GM19238 (cell line): ENCODE measurements at regions not wholly inside any gene's neighbourhood (a gene's known extent, or its start where the extent isn't known, plus 50 kb on each side); places are given as distances from the start of the nearest gene placed in this dataset.

ENCODE experiments used
- DNase-seq: peaks from one replicate; pipeline ENCODE4 v3.0.0; 2011; ENCODE audit warnings: low spot score; ENCODE audit not compliant: insufficient read length

GRCh38 chr4:122038896-122039295 lies 87.0 kb upstream of the TRPC3 start:
- DNase-seq: no peak

- no peak for DNase-seq
These were observed 82.8 kb upstream of the TRPC3 start for GRCh38 chr4:122034619-122035018.

GRCh38 chr4:122027203-122027602 lies 75.3 kb upstream of the TRPC3 start:
- no peak for DNase-seq

- DNase-seq: no peak
These were observed 65.4 kb upstream of the TRPC3 start for GRCh38 chr4:122017296-122017695.

DNA sequence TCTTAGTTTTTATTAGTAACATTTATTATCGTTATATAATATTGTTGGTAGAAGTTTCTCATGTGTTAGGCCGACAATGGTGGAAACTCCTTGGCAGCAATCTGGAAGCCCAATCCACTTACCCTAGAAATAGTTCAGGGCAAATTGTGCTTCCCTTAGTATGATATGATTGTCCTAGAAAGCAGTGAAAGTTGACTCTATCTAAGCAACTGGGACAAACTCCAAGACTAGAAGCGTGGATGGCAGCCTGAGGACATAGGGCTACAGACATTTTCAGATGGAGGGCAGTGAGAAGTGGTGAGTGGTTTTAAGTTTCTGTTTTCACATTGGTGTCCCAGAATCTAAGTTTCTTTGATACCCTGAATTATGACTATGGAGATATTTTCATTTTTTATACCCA lies 63.3 kb upstream of the TRPC3 start:
- DNase-seq: no peak

GRCh38 chr4:122012735-122013134 lies 60.9 kb upstream of the TRPC3 start:
- DNase-seq: no peak

- DNase-seq: no peak
These were observed 58.8 kb upstream of the TRPC3 start for GRCh38 chr4:122010610-122011009.

DNA sequence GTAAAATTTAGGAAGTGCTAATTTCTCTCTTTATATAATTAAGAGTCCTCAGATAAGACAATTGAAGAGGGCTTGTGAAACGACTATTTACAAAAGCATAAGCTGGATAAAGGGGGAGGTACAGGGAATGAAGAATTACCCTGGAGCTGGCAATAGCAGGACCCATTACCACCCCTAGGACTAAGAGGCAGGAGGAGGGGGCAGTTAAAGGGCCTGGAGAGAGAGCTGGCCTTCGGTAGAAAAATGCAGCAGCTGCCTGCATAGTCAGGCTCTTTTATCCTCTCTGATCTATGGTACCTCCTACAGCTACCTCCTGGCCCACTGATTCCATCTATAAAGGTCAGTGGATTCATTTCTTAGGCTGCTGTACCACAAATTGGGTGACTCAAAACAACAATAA lies 57.7 kb upstream of the TRPC3 start:
- no peak for DNase-seq

DNA sequence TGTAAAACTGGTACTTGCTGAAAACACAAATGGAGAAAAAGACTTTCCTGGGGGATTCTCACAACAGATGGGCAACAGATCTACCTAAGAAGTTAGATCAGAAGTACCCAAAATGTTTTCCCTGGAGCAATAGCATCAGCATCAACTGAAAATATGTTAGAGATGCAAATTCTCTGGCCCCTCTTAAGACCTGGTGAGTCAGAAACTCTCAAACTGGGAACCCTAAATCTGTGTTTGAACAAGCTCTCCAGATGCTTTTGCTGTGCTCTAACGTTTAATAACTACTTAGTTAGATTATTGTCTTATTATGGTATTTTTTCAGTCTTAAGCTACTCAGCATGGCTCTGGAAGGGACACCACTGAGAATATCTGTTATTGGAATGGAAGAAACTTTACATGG lies 55.2 kb upstream of the TRPC3 start:
- DNase-seq: no peak

DNA sequence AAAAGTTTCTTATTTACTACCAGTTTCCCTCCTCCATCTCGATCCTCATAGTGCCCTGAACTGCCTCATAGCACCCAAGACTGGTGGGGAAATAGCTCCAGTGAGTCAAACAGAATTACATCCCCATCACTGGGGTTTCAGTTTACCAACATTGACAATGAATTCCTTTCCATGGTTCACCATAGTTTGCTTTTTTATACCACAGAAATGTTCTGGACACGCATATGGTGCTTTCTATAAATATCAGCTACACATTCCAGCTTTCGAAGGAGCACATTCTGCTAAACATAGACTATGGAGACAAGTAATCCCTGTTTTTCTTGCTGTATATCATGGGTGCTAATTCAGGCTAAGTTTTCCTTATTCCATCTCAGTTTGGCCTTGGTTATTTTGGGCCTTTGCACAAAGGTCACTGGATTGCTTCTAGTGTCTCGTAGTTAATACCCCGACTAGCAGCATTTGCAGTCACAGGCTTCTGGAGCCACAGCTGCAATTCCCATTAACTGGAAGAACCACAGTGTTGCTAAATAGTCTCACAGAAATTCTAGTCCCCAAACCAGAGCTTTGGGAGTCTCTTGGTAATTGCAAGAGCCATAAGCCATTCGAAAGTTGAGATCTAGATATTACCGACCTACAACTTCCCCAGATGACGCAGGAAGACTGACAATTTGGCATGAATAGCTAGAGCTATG lies 53.4 kb upstream of the TRPC3 start:
- DNase-seq: no peak

DNA sequence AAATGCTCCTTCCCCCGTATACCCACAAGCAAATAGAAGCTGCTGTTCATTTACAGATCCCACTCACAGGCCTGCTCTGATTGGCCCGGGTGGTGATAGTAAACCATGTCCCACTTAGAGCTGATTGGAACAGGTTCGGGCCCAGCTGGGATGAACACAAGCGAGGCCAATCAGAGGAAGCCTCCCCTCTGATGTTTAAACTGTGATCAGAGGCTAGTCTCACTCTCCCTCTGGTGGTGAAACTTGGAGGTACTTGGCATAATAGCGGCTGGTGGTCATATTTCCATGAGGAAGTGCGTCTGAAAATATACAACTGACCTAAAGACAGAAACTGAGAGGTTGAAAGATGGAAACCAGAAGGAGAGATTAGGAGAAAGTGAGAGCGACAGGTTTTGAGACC lies 51.5 kb upstream of the TRPC3 start:
- peak; percentile 19 for DNase-seq
